Panc1 (cell line): ENCODE measurements at regions not wholly inside any gene's neighbourhood (a gene's known extent, or its start where the extent isn't known, plus 50 kb on each side); places are given as distances from the start of the nearest gene placed in this dataset.

ENCODE experiments used
- ATAC-seq: fragments of 200-7000 bp; cut with Tn5 transposase; 2 replicates; pipeline ENCODE4 v1.9.1; 2020; ENCODE audit warnings: mild to moderate bottlenecking, moderate library complexity
- BruUV-seq: library from RNA; stranded (reverse); fragments of 400-500 nt; replicated peaks from 2 replicates; lab custom pipeline; 2021; lab: Mats Ljungman, UMichigan
- CTCF ChIA-PET: fragments of 300-600 bp; sonication (Branson Sonifier 250); formaldehyde crosslinking; loops from one replicate; lab custom pipeline; 2022; ENCODE audit warnings: antibody characterized with exemption; lab: Charles Lee
- POLR2A ChIA-PET: fragments of 300-600 bp; sonication (Branson Sonifier 250); formaldehyde crosslinking; loops from one replicate; lab custom pipeline; 2022; ENCODE audit warnings: antibody characterized with exemption; lab: Charles Lee
- DNase-seq: peaks from one replicate; pipeline ENCODE4 v3.0.0-alpha.2; 2010; ENCODE audit warnings: low read depth, low spot score
- H3K27ac ChIP-seq: 2 replicates; pipeline ENCODE4 v1.5.1; 2011; ENCODE audit warnings: mild to moderate bottlenecking, low read length, inconsistent platforms
- H3K27me3 ChIP-seq: fragments of 200-500 bp; sonication (Bioruptor generic); 2 replicates; pipeline ENCODE4 v1.6.0; 2014; ENCODE audit warnings: low read length, inconsistent platforms; ENCODE audit not compliant: control insufficient read depth, insufficient read depth
- H3K36me3 ChIP-seq: fragments of 200-500 bp; sonication (Bioruptor generic); 2 replicates; pipeline ENCODE4 v1.5.1; 2014; ENCODE audit warnings: inconsistent platforms, mild to moderate bottlenecking, low read length, moderate library complexity; ENCODE audit not compliant: control insufficient read depth, insufficient read depth
- H3K4me1 ChIP-seq: 2 replicates; pipeline ENCODE4 v1.5.1; 2011; ENCODE audit warnings: inconsistent platforms, mild to moderate bottlenecking, low read length, moderate library complexity; ENCODE audit not compliant: control insufficient read depth, insufficient read depth
- H3K4me3 ChIP-seq, 2 experiments: 2 replicates each; pipeline ENCODE4 v1.5.1; 2011 to 2012; ENCODE audit warnings: low read depth in 2 of 2, low read length in 2 of 2, mild to moderate bottlenecking in 2 of 2, inconsistent platforms in 1 of 2, moderate library complexity in 1 of 2
- H3K9me3 ChIP-seq: fragments of 200-500 bp; sonication (Bioruptor generic); 2 replicates; pipeline ENCODE4 v1.5.1; 2014; ENCODE audit warnings: low read depth, mild to moderate bottlenecking, inconsistent platforms, low read length, moderate library complexity; ENCODE audit not compliant: control insufficient read depth, insufficient read depth
- POLR2AphosphoS5 ChIP-seq: IDR thresholded peaks from 2 replicates; pipeline ENCODE4 v1.6.1; 2012; ENCODE audit warnings: mild to moderate bottlenecking, low read depth, low read length, moderate library complexity
- REST ChIP-seq, 2 experiments: IDR thresholded peaks; 2 replicates each; pipeline ENCODE4 v1.6.1; 2011 to 2012; ENCODE audit warnings: low read depth in 2 of 2, control low read depth in 1 of 2, low read length in 1 of 2, mild to moderate bottlenecking in 1 of 2, moderate library complexity in 1 of 2; ENCODE audit not compliant: insufficient read depth in 1 of 2
- SIN3A ChIP-seq: IDR thresholded peaks from 2 replicates; pipeline ENCODE4 v1.6.1; 2012; ENCODE audit warnings: low read depth, mild to moderate bottlenecking, low read length, moderate library complexity, borderline replicate concordance; ENCODE audit not compliant: insufficient read depth
- TCF7L2 ChIP-seq: IDR thresholded peaks from 2 replicates; pipeline ENCODE4 v1.6.1; 2011; ENCODE audit warnings: mild to moderate bottlenecking, low read depth, low read length, inconsistent platforms
- in situ Hi-C: cut with HindIII; loops from 2 replicates; pipeline ENCODE4 v1.10.0; 2016; ENCODE audit warnings: low sequenced_read_pairs, low pct_unique_long_range_greater_than_20kb
- intact Hi-C: fragments of 100-400 bp; cut with micrococcal nuclease; formaldehyde crosslinking; loops from one replicate; pipeline ENCODE4 v1.10.0; 2022; ENCODE audit not compliant: unreplicated experiment
- TF ChIP-seq, protein P1 (sequence below): fragments of 450-650 bp; IDR thresholded peaks from 2 replicates; pipeline ENCODE4 v1.5.1; 2017; ENCODE audit warnings: mild to moderate bottlenecking

- CTCF ChIA-PET: no interaction called here
- in situ Hi-C loops: no loop called here
- no TSS peak for BruUV-seq
- no peaks in the 10 kb centered on the region for H3K9me3 ChIP-seq
- POLR2A ChIA-PET: no interaction called here
- intact Hi-C loops: no loop called here
- ATAC-seq: no peak
- H3K27ac ChIP-seq: no peak overlapping the region
- no peak for DNase-seq
- H3K27me3 ChIP-seq: no peaks in the 10 kb centered on the region
- no peaks in the 10 kb centered on the region for H3K36me3 ChIP-seq
- H3K4me3 ChIP-seq: no peak overlapping the region
- TF ChIP-seq SIN3A (no peak), REST (IDR thresholded peaks at IDR 0.05; ENCODE audit: insufficient read depth in 1 of 2, low read depth in 2 of 2, low read length in 1 of 2) (no peak), TCF7L2 (no peak), POLR2AphosphoS5 (no peak)
- TF ChIP-seq, protein P1, sequence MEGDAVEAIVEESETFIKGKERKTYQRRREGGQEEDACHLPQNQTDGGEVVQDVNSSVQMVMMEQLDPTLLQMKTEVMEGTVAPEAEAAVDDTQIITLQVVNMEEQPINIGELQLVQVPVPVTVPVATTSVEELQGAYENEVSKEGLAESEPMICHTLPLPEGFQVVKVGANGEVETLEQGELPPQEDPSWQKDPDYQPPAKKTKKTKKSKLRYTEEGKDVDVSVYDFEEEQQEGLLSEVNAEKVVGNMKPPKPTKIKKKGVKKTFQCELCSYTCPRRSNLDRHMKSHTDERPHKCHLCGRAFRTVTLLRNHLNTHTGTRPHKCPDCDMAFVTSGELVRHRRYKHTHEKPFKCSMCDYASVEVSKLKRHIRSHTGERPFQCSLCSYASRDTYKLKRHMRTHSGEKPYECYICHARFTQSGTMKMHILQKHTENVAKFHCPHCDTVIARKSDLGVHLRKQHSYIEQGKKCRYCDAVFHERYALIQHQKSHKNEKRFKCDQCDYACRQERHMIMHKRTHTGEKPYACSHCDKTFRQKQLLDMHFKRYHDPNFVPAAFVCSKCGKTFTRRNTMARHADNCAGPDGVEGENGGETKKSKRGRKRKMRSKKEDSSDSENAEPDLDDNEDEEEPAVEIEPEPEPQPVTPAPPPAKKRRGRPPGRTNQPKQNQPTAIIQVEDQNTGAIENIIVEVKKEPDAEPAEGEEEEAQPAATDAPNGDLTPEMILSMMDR: no peak
- no peaks in the 10 kb centered on the region for H3K4me1 ChIP-seq
Observed at GRCh38 chr13:84413016-84413415, 530.7 kb upstream of the SLITRK1 start.

DNA sequence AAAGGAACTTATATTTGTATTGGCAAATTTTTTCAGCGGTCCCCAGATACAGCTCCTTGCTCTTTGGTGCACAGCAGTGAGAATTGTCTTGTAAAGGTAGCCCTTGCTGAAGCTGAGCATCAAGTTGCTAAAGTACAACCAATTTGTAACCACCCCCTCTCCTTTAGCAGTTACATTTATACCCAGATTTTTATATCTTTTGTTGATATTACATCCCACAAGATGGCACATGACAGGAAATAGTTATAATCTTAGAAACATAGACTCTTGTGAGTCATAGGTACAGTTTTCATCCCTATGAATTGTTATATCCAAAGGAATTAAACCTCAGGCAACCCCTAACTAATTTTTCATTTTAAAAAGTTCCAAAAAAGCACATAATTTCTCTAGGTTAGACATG lies 523.0 kb upstream of the SLITRK1 start:
- BruUV-seq: no TSS peak
- Histone ChIP-seq H3K27me3 (no peaks in the 10 kb centered on the region), H3K9me3 (no peaks in the 10 kb centered on the region), H3K27ac (no peak overlapping the region), H3K4me1 (no peaks in the 10 kb centered on the region), H3K36me3 (no peaks in the 10 kb centered on the region), H3K4me3 (no peak overlapping the region)
- ChIA-PET CTCF (no interaction called here), POLR2A (no interaction called here)
- no peak for ATAC-seq
- no peak for DNase-seq
- intact Hi-C loops: no loop called here
- in situ Hi-C loops: no loop called here
- TF ChIP-seq SIN3A (no peak), POLR2AphosphoS5 (no peak), TCF7L2 (no peak), REST (IDR thresholded peaks at IDR 0.05; ENCODE audit: insufficient read depth in 1 of 2, low read depth in 2 of 2, low read length in 1 of 2) (no peak)
- TF ChIP-seq, protein P1: no peak
